Panc1 (cell line): ENCODE measurements at regions not wholly inside any gene's neighbourhood (a gene's known extent, or its start where the extent isn't known, plus 50 kb on each side); places are given as distances from the start of the nearest gene placed in this dataset.

Experiments
- ATAC-seq: fragments of 200-7000 bp; cut with Tn5 transposase; 2 replicates; pipeline ENCODE4 v1.9.1; 2020; ENCODE audit warnings: mild to moderate bottlenecking, moderate library complexity
- BruUV-seq: library from RNA; stranded (reverse); fragments of 400-500 nt; replicated peaks from 2 replicates; lab custom pipeline; 2021; lab: Mats Ljungman, UMichigan
- CTCF ChIA-PET: fragments of 300-600 bp; sonication (Branson Sonifier 250); formaldehyde crosslinking; loops from one replicate; lab custom pipeline; 2022; ENCODE audit warnings: antibody characterized with exemption; lab: Charles Lee
- POLR2A ChIA-PET: fragments of 300-600 bp; sonication (Branson Sonifier 250); formaldehyde crosslinking; loops from one replicate; lab custom pipeline; 2022; ENCODE audit warnings: antibody characterized with exemption; lab: Charles Lee
- DNase-seq: peaks from one replicate; pipeline ENCODE4 v3.0.0-alpha.2; 2010; ENCODE audit warnings: low read depth, low spot score
- H3K27ac ChIP-seq: 2 replicates; pipeline ENCODE4 v1.5.1; 2011; ENCODE audit warnings: mild to moderate bottlenecking, low read length, inconsistent platforms
- H3K27me3 ChIP-seq: fragments of 200-500 bp; sonication (Bioruptor generic); 2 replicates; pipeline ENCODE4 v1.6.0; 2014; ENCODE audit warnings: low read length, inconsistent platforms; ENCODE audit not compliant: control insufficient read depth, insufficient read depth
- H3K36me3 ChIP-seq: fragments of 200-500 bp; sonication (Bioruptor generic); 2 replicates; pipeline ENCODE4 v1.5.1; 2014; ENCODE audit warnings: inconsistent platforms, mild to moderate bottlenecking, low read length, moderate library complexity; ENCODE audit not compliant: control insufficient read depth, insufficient read depth
- H3K4me1 ChIP-seq: 2 replicates; pipeline ENCODE4 v1.5.1; 2011; ENCODE audit warnings: inconsistent platforms, mild to moderate bottlenecking, low read length, moderate library complexity; ENCODE audit not compliant: control insufficient read depth, insufficient read depth
- H3K4me3 ChIP-seq, 2 experiments: 2 replicates each; pipeline ENCODE4 v1.5.1; 2011 to 2012; ENCODE audit warnings: low read depth in 2 of 2, low read length in 2 of 2, mild to moderate bottlenecking in 2 of 2, inconsistent platforms in 1 of 2, moderate library complexity in 1 of 2
- H3K9me3 ChIP-seq: fragments of 200-500 bp; sonication (Bioruptor generic); 2 replicates; pipeline ENCODE4 v1.5.1; 2014; ENCODE audit warnings: low read depth, mild to moderate bottlenecking, inconsistent platforms, low read length, moderate library complexity; ENCODE audit not compliant: control insufficient read depth, insufficient read depth
- CTCF ChIP-seq: fragments of 450-650 bp; IDR thresholded peaks from 2 replicates; pipeline ENCODE4 v1.5.1; 2017; ENCODE audit warnings: mild to moderate bottlenecking
- POLR2AphosphoS5 ChIP-seq: IDR thresholded peaks from 2 replicates; pipeline ENCODE4 v1.6.1; 2012; ENCODE audit warnings: mild to moderate bottlenecking, low read depth, low read length, moderate library complexity
- REST ChIP-seq, 2 experiments: IDR thresholded peaks; 2 replicates each; pipeline ENCODE4 v1.6.1; 2011 to 2012; ENCODE audit warnings: low read depth in 2 of 2, control low read depth in 1 of 2, low read length in 1 of 2, mild to moderate bottlenecking in 1 of 2, moderate library complexity in 1 of 2; ENCODE audit not compliant: insufficient read depth in 1 of 2
- SIN3A ChIP-seq: IDR thresholded peaks from 2 replicates; pipeline ENCODE4 v1.6.1; 2012; ENCODE audit warnings: low read depth, mild to moderate bottlenecking, low read length, moderate library complexity, borderline replicate concordance; ENCODE audit not compliant: insufficient read depth
- TCF7L2 ChIP-seq: IDR thresholded peaks from 2 replicates; pipeline ENCODE4 v1.6.1; 2011; ENCODE audit warnings: mild to moderate bottlenecking, low read depth, low read length, inconsistent platforms
- in situ Hi-C: cut with HindIII; loops from 2 replicates; pipeline ENCODE4 v1.10.0; 2016; ENCODE audit warnings: low sequenced_read_pairs, low pct_unique_long_range_greater_than_20kb
- intact Hi-C: fragments of 100-400 bp; cut with micrococcal nuclease; formaldehyde crosslinking; loops from one replicate; pipeline ENCODE4 v1.10.0; 2022; ENCODE audit not compliant: unreplicated experiment

- no TSS peak for BruUV-seq
- Histone ChIP-seq H3K27me3 (no peaks in the 10 kb centered on the region), H3K27ac (no peak overlapping the region), H3K4me1 (no peaks in the 10 kb centered on the region), H3K9me3 (no peaks in the 10 kb centered on the region; the same call in 1 of the 2 replicates), H3K36me3 (no peaks in the 10 kb centered on the region), H3K4me3 (no peak overlapping the region)
- CTCF ChIA-PET = no interaction called here
- POLR2A ChIA-PET = no interaction called here
- DNase-seq = no peak
- intact Hi-C loops = no loop called here
- ATAC-seq = no peak
- in situ Hi-C loops = no loop called here
- TF ChIP-seq REST (IDR thresholded peaks at IDR 0.05; ENCODE audit: insufficient read depth in 1 of 2, low read depth in 2 of 2, low read length in 1 of 2) (no peak), POLR2AphosphoS5 (no peak), TCF7L2 (no peak), SIN3A (no peak), CTCF (no peak)
These were observed 156.5 kb downstream of the POM121L12 start for GRCh38 chr7:53191836-53192443.

GRCh38 chr7:53205006-53205405 is 169.6 kb downstream of the POM121L12 start:
- Histone ChIP-seq H3K4me1 (no peaks in the 10 kb centered on the region), H3K36me3 (peaks cover 2% of the 10 kb centered on the region; the same call in 1 of the 2 replicates), H3K27me3 (no peaks in the 10 kb centered on the region), H3K4me3 (no peak overlapping the region), H3K9me3 (peaks cover 4% of the 10 kb centered on the region; the same call in 1 of the 2 replicates), H3K27ac (no peak overlapping the region)
- BruUV-seq = no TSS peak
- no peak for DNase-seq
- CTCF ChIA-PET = no interaction called here
- ATAC-seq = no peak
- in situ Hi-C loops = no loop called here
- intact Hi-C loops = no loop called here
- TF ChIP-seq CTCF (no peak), TCF7L2 (no peak), SIN3A (no peak), POLR2AphosphoS5 (no peak), REST (IDR thresholded peaks at IDR 0.05; ENCODE audit: insufficient read depth in 1 of 2, low read depth in 2 of 2, low read length in 1 of 2) (no peak)
- POLR2A ChIA-PET = no interaction called here
